Uterus (tissue), 3 donors: ENCODE measurements at regions not wholly inside any gene's neighbourhood (a gene's known extent, or its start where the extent isn't known, plus 50 kb on each side); places are given as distances from the start of the nearest gene placed in this dataset.

Experiments used
- DNase-seq, 2 donors: peaks; one replicate each; pipeline ENCODE4 v3.0.0-alpha.2; 2019 to 2020
- H3K27ac ChIP-seq, 2 donors: fragments of 200-600 bp; sonication (generic); 1 replicate in 1 of 2; 2 replicates in 1 of 2; pipeline ENCODE4 v1.5.1; 2016 to 2018
- H3K27me3 ChIP-seq, 2 donors: fragments of 200-600 bp; sonication (generic); one replicate each; pipeline ENCODE4 v1.5.1; 2018 to 2019; ENCODE audit warnings: control low read depth in 1 of 2
- H3K36me3 ChIP-seq, 2 donors: fragments of 200-600 bp; sonication (generic); one replicate each; pipeline ENCODE4 v1.5.1; 2019; ENCODE audit warnings: control low read depth in 1 of 2
- H3K4me1 ChIP-seq, 2 donors: fragments of 200-600 bp; sonication (generic); one replicate each; pipeline ENCODE4 v1.5.1; 2018 to 2019; ENCODE audit warnings: control low read depth in 1 of 2
- H3K4me3 ChIP-seq, 2 donors: fragments of 200-600 bp; sonication (generic); 1 replicate in 1 of 2; 2 replicates in 1 of 2; pipeline ENCODE4 v1.5.1; 2018 to 2019; ENCODE audit warnings: mild to moderate bottlenecking in 1 of 2
- H3K9me3 ChIP-seq, 2 donors: fragments of 200-600 bp; sonication (generic); one replicate each; pipeline ENCODE4 v1.5.1; 2019; ENCODE audit warnings: control low read depth in 1 of 2
- POLR2A ChIP-seq, 2 donors: fragments of 450-650 bp; IDR thresholded peaks; one replicate each; pipeline ENCODE4 v1.6.1; 2016; ENCODE audit warnings: antibody characterized with exemption in 2 of 2, mild to moderate bottlenecking in 1 of 2, moderate library complexity in 1 of 2
- intact Hi-C: fragments of 100-400 bp; cut with DNase I; formaldehyde crosslinking; loops from one replicate; pipeline ENCODE4 v1.15.1; 2023; ENCODE audit warnings: low total_unique reads
- TF ChIP-seq, protein P1 (sequence below), 4 experiments: fragments of 200-600 bp in 2 of 4; fragments of 450-650 bp in 2 of 4; sonication (generic) in 2 of 4; IDR thresholded peaks; one replicate each; pipeline ENCODE4 v1.5.1; 2016 to 2019; ENCODE audit warnings: antibody characterized with exemption in 4 of 4, mild to moderate bottlenecking in 2 of 4, moderate library complexity in 1 of 4
- donor health status: DM: yes; HTN: yes; CAD: no.

DNA sequence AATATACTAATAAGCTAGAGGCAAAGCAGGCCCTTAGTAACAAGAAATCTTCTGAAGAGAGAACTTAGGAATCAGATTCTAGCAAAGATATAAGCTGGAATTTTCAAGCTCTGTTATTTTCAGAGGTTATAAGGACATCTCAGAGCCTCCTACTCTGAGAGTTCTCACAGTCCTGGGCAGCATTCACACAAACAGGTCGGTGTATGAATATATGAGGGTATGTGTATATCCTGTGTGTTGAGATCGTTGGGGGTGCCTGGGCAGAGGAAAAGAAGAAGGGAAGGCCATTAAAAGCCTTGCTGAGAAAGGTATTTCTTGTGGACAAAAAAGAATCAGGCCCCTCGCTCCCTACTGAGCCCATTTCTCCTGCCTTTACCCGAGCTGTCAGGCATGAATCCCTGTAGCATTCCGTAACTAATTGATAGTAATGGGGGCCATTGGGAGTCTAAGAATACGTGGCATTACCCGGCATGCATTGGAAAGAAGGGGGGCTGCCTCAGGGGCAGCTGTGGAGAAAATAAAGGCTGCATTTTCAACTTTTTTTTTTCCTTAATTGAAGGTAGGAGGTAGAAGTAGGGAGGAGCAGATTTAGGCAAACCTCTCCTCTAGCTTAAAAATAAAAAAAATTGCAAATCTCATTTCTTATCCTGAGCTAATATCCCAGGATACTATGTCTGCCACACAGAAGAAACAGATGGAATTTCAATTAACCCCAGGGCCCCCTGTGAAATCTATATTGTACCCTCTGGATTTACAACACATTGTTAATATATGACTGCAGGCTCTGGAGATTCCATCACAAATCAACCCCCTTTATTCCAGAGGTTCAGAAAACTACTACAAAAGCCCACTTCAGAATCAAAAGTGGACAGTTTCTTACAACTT lies 103.8 kb downstream of the GTPBP8 start:
- H3K36me3 ChIP-seq, result no peaks in the 10 kb centered on the region
- no peak for DNase-seq
- no peak overlapping the region for H3K27ac ChIP-seq
- TF ChIP-seq, protein P1, sequence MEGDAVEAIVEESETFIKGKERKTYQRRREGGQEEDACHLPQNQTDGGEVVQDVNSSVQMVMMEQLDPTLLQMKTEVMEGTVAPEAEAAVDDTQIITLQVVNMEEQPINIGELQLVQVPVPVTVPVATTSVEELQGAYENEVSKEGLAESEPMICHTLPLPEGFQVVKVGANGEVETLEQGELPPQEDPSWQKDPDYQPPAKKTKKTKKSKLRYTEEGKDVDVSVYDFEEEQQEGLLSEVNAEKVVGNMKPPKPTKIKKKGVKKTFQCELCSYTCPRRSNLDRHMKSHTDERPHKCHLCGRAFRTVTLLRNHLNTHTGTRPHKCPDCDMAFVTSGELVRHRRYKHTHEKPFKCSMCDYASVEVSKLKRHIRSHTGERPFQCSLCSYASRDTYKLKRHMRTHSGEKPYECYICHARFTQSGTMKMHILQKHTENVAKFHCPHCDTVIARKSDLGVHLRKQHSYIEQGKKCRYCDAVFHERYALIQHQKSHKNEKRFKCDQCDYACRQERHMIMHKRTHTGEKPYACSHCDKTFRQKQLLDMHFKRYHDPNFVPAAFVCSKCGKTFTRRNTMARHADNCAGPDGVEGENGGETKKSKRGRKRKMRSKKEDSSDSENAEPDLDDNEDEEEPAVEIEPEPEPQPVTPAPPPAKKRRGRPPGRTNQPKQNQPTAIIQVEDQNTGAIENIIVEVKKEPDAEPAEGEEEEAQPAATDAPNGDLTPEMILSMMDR (IDR thresholded peaks at IDR 0.05), result no peak
- intact Hi-C loops, result no loop called here
- no peaks in the 10 kb centered on the region for H3K9me3 ChIP-seq
- no peak overlapping the region for H3K4me3 ChIP-seq
- no peaks in the 10 kb centered on the region for H3K27me3 ChIP-seq
- H3K4me1 ChIP-seq, result no peaks in the 10 kb centered on the region

DNA sequence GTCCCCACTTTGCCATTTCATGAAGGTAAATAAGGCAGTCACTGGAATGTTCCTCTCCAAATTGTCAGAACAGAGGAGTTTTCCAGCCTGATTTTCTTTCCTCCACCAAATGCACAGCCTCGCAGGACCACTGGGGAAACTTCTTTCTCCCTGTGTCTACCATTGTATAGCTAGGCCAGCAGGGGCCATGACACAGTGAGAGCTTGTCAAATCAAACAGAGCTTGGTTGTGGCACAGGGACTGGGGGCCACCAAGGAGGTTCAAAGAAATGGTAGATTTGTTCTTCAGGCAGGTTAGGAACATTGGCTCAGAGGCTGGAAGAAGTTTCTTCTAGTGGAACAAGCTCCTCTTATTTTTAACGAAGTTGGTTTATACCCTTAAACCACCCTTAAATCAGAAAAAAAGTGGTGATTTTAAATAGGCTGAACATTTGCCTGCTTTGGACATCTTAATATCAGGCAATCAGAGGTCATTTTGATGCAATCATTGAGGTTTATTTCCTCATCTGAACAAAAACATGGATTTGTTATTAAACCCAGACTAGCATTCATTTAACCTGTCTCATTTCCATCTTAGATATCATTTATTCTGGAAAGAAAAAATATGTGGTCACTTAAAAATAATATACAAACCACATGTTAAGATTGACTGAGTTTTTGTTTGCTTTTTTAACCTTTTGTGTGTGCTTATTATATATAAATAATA lies 105.6 kb downstream of the GTPBP8 start:
- no peak for DNase-seq
- H3K9me3 ChIP-seq, result no peaks in the 10 kb centered on the region
- intact Hi-C loops, result no loop called here
- H3K36me3 ChIP-seq, result no peaks in the 10 kb centered on the region
- H3K4me3 ChIP-seq, result no peak overlapping the region
- H3K27me3 ChIP-seq, result no peaks in the 10 kb centered on the region
- no peaks in the 10 kb centered on the region for H3K4me1 ChIP-seq
- TF ChIP-seq, protein P1 (IDR thresholded peaks at IDR 0.05), result no peak
- TF ChIP-seq POLR2A (IDR thresholded peaks at IDR 0.05), result no peak
- H3K27ac ChIP-seq, result no peak overlapping the region

GRCh38 chr3:113097960-113098447 lies 107.2 kb downstream of the GTPBP8 start:
- H3K9me3 ChIP-seq, result no peaks in the 10 kb centered on the region
- DNase-seq, result no peak
- intact Hi-C loops, result no loop called here
- H3K4me1 ChIP-seq, result no peaks in the 10 kb centered on the region
- no peaks in the 10 kb centered on the region for H3K36me3 ChIP-seq
- no peaks in the 10 kb centered on the region for H3K27me3 ChIP-seq
- TF ChIP-seq, protein P1 (IDR thresholded peaks at IDR 0.05), result no peak
- TF ChIP-seq POLR2A (IDR thresholded peaks at IDR 0.05), result no peak
- no peak overlapping the region for H3K27ac ChIP-seq
- H3K4me3 ChIP-seq, result no peak overlapping the region

GRCh38 chr3:113100063-113100462 lies 109.3 kb downstream of the GTPBP8 start:
- Histone ChIP-seq H3K4me3 (no peak overlapping the region), H3K27ac (no peak overlapping the region), H3K9me3 (no peaks in the 10 kb centered on the region), H3K4me1 (no peaks in the 10 kb centered on the region), H3K36me3 (no peaks in the 10 kb centered on the region), H3K27me3 (no peaks in the 10 kb centered on the region)
- TF ChIP-seq POLR2A (IDR thresholded peaks at IDR 0.05), result no peak
- TF ChIP-seq, protein P1 (IDR thresholded peaks at IDR 0.05), result no peak
- DNase-seq, result no peak
- intact Hi-C loops, result no loop called here

- H3K4me1 ChIP-seq, result no peaks in the 10 kb centered on the region
- intact Hi-C loops, result no loop called here
- H3K27ac ChIP-seq, result no peak overlapping the region
- no peak overlapping the region for H3K4me3 ChIP-seq
- H3K9me3 ChIP-seq, result no peaks in the 10 kb centered on the region
- H3K27me3 ChIP-seq, result no peaks in the 10 kb centered on the region
- H3K36me3 ChIP-seq, result no peaks in the 10 kb centered on the region
- no peak for DNase-seq
- TF ChIP-seq, protein P1 (IDR thresholded peaks at IDR 0.05), result no peak
- TF ChIP-seq POLR2A (IDR thresholded peaks at IDR 0.05), result no peak
These were observed 107.8 kb upstream of the BOC start for GRCh38 chr3:113103588-113103987.
